Progenitor cell of endocrine pancreas (in vitro differentiated cells): ENCODE measurements at regions not wholly inside any gene's neighbourhood (a gene's known extent, or its start where the extent isn't known, plus 50 kb on each side); places are given as distances from the start of the nearest gene placed in this dataset.
A peak's percentile ranks its signal among the peaks of the same experiment; 100 is the strongest.
"Not testable (repeated sequence)": the region's sequence is repeated elsewhere in the genome, so short reads cannot be mapped to it uniquely, and the experiment has no call there.

ENCODE experiments used
- DNase-seq: peaks from one replicate; pipeline ENCODE4 v3.0.0; 2021; ENCODE audit warnings: low spot score; ENCODE audit not compliant: unreplicated experiment
- H3K27ac Mint-ChIP-seq: 2 replicates; pipeline ENCODE4 v1.8.0; 2021; ENCODE audit warnings: mild to moderate bottlenecking, moderate library complexity, mixed read lengths
- H3K27me3 Mint-ChIP-seq: 2 replicates; pipeline ENCODE4 v1.8.0; 2021; ENCODE audit warnings: mixed read lengths
- H3K36me3 Mint-ChIP-seq: 2 replicates; pipeline ENCODE4 v1.8.0; 2022; ENCODE audit warnings: mixed read lengths; ENCODE audit not compliant: insufficient read depth
- H3K4me1 Mint-ChIP-seq: 2 replicates; pipeline ENCODE4 v1.8.0; 2021; ENCODE audit warnings: low read depth, mixed read lengths
- H3K4me3 Mint-ChIP-seq: 2 replicates; pipeline ENCODE4 v1.8.0; 2021; ENCODE audit warnings: low read depth, mild to moderate bottlenecking, moderate library complexity, mixed read lengths
- H3K9me3 Mint-ChIP-seq: 2 replicates; pipeline ENCODE4 v1.8.0; 2021; ENCODE audit warnings: low read depth, mixed read lengths

- not testable (repeated sequence) for H3K36me3 Mint-ChIP-seq, H3K9me3 Mint-ChIP-seq, H3K27ac Mint-ChIP-seq, H3K4me1 Mint-ChIP-seq, H3K27me3 Mint-ChIP-seq
- DNase-seq, result peak; percentile 59
- H3K4me3 Mint-ChIP-seq, result peak overlapping the region; percentile 56
These were observed 143.6 kb downstream of the NBPF8 start for GRCh38 chr1:120558303-120559060.

- H3K9me3 Mint-ChIP-seq, DNase-seq, H3K4me1 Mint-ChIP-seq, H3K36me3 Mint-ChIP-seq, H3K27me3 Mint-ChIP-seq, H3K4me3 Mint-ChIP-seq, H3K27ac Mint-ChIP-seq: not testable (repeated sequence)
These were observed 146.9 kb downstream of the NBPF8 start for GRCh38 chr1:120561767-120562166.

- not testable (repeated sequence) for H3K27me3 Mint-ChIP-seq, H3K27ac Mint-ChIP-seq, DNase-seq, H3K36me3 Mint-ChIP-seq, H3K4me3 Mint-ChIP-seq, H3K9me3 Mint-ChIP-seq, H3K4me1 Mint-ChIP-seq
These were observed 150.6 kb downstream of the NBPF8 start for GRCh38 chr1:120565396-120565795.

GRCh38 chr1:120567620-120568019 lies 152.8 kb downstream of the NBPF8 start:
- H3K27ac Mint-ChIP-seq, H3K36me3 Mint-ChIP-seq, H3K4me1 Mint-ChIP-seq, H3K27me3 Mint-ChIP-seq, DNase-seq, H3K9me3 Mint-ChIP-seq, H3K4me3 Mint-ChIP-seq: not testable (repeated sequence)

GRCh38 chr1:120575201-120575600 lies 148.5 kb upstream of the NBPF26 start:
- not testable (repeated sequence) for DNase-seq, H3K36me3 Mint-ChIP-seq, H3K9me3 Mint-ChIP-seq, H3K27ac Mint-ChIP-seq, H3K4me3 Mint-ChIP-seq, H3K4me1 Mint-ChIP-seq, H3K27me3 Mint-ChIP-seq

GRCh38 chr1:120582135-120582534 lies 141.6 kb upstream of the NBPF26 start:
- H3K4me3 Mint-ChIP-seq, H3K9me3 Mint-ChIP-seq, H3K27ac Mint-ChIP-seq, H3K27me3 Mint-ChIP-seq, H3K4me1 Mint-ChIP-seq, H3K36me3 Mint-ChIP-seq, DNase-seq: not testable (repeated sequence)

GRCh38 chr1:120586053-120586452 lies 137.7 kb upstream of the NBPF26 start:
- H3K9me3 Mint-ChIP-seq, H3K36me3 Mint-ChIP-seq, H3K27ac Mint-ChIP-seq, H3K4me1 Mint-ChIP-seq, H3K4me3 Mint-ChIP-seq, DNase-seq, H3K27me3 Mint-ChIP-seq: not testable (repeated sequence)

GRCh38 chr1:120588811-120589210 lies 134.9 kb upstream of the NBPF26 start:
- H3K4me1 Mint-ChIP-seq, H3K36me3 Mint-ChIP-seq: not testable (repeated sequence)

GRCh38 chr1:120591774-120592173 lies 132.0 kb upstream of the NBPF26 start:
- H3K27ac Mint-ChIP-seq, H3K4me3 Mint-ChIP-seq, DNase-seq, H3K9me3 Mint-ChIP-seq, H3K36me3 Mint-ChIP-seq, H3K27me3 Mint-ChIP-seq, H3K4me1 Mint-ChIP-seq: not testable (repeated sequence)

More at GRCh38 chr1:120588811-120589210, 134.9 kb upstream of the NBPF26 start:
- H3K9me3 Mint-ChIP-seq, H3K27ac Mint-ChIP-seq, H3K4me3 Mint-ChIP-seq, DNase-seq, H3K27me3 Mint-ChIP-seq: not testable (repeated sequence)

GRCh38 chr1:120592943-120593342 lies 130.8 kb upstream of the NBPF26 start:
- H3K27ac Mint-ChIP-seq, H3K27me3 Mint-ChIP-seq, H3K4me1 Mint-ChIP-seq, DNase-seq, H3K36me3 Mint-ChIP-seq, H3K9me3 Mint-ChIP-seq, H3K4me3 Mint-ChIP-seq: not testable (repeated sequence)

GRCh38 chr1:120593648-120594047 lies 130.1 kb upstream of the NBPF26 start:
- not testable (repeated sequence) for H3K27me3 Mint-ChIP-seq, H3K36me3 Mint-ChIP-seq, DNase-seq, H3K4me1 Mint-ChIP-seq, H3K9me3 Mint-ChIP-seq, H3K27ac Mint-ChIP-seq, H3K4me3 Mint-ChIP-seq

GRCh38 chr1:120598331-120598951 lies 125.3 kb upstream of the NBPF26 start:
- H3K4me3 Mint-ChIP-seq, result not testable (repeated sequence)

GRCh38 chr1:120599511-120599910 lies 124.2 kb upstream of the NBPF26 start:
- H3K27ac Mint-ChIP-seq, H3K4me3 Mint-ChIP-seq: not testable (repeated sequence)

More at GRCh38 chr1:120598331-120598951, 125.3 kb upstream of the NBPF26 start:
- H3K4me1 Mint-ChIP-seq, H3K36me3 Mint-ChIP-seq, H3K27ac Mint-ChIP-seq, H3K9me3 Mint-ChIP-seq, H3K27me3 Mint-ChIP-seq, DNase-seq: not testable (repeated sequence)

More at GRCh38 chr1:120599511-120599910, 124.2 kb upstream of the NBPF26 start:
- not testable (repeated sequence) for H3K36me3 Mint-ChIP-seq, DNase-seq, H3K27me3 Mint-ChIP-seq, H3K9me3 Mint-ChIP-seq, H3K4me1 Mint-ChIP-seq
